Mucosa of rectum (tissue), 2 donors: ENCODE measurements at regions not wholly inside any gene's neighbourhood (a gene's known extent, or its start where the extent isn't known, plus 50 kb on each side); places are given as distances from the start of the nearest gene placed in this dataset.
"Not testable (repeated sequence)": the region's sequence is repeated elsewhere in the genome, so short reads cannot be mapped to it uniquely, and the experiment has no call there.

Experiments used
- H3K27ac ChIP-seq, 2 donors: one replicate each; pipeline ENCODE4 v1.7.0; 2013; ENCODE audit warnings: inconsistent platforms in 2 of 2, low read depth in 2 of 2, low read length in 2 of 2
- H3K27me3 ChIP-seq, 2 donors: one replicate each; pipeline ENCODE4 v1.7.0; 2013; ENCODE audit warnings: low read length in 2 of 2; ENCODE audit not compliant: control insufficient read depth in 2 of 2, insufficient read depth in 2 of 2
- H3K36me3 ChIP-seq, 2 donors: one replicate each; pipeline ENCODE4 v1.7.0; 2013; ENCODE audit warnings: low read length in 2 of 2; ENCODE audit not compliant: control insufficient read depth in 2 of 2, insufficient read depth in 2 of 2
- H3K4me1 ChIP-seq, 2 donors: one replicate each; pipeline ENCODE4 v1.7.0; 2013; ENCODE audit warnings: low read length in 2 of 2, mild to moderate bottlenecking in 1 of 2; ENCODE audit not compliant: control insufficient read depth in 2 of 2, insufficient read depth in 2 of 2
- H3K4me3 ChIP-seq, 2 donors: one replicate each; pipeline ENCODE4 v1.7.0; 2013; ENCODE audit warnings: low read length in 2 of 2
- H3K9ac ChIP-seq, 2 donors: one replicate each; pipeline ENCODE4 v1.7.0; 2013; ENCODE audit warnings: low read length in 2 of 2, low read depth in 1 of 2, mild to moderate bottlenecking in 1 of 2
- H3K9me3 ChIP-seq, 2 donors: one replicate each; pipeline ENCODE4 v1.7.0; 2013; ENCODE audit warnings: low read length in 2 of 2; ENCODE audit not compliant: control insufficient read depth in 2 of 2
- donor health status: healthy.
- donor health status: Normal muscosa, but diverticular disease.

GRCh38 chr19:24003537-24003936 is 83.5 kb upstream of the ZNF254 start:
- Histone ChIP-seq H3K27ac (no peak overlapping the region), H3K4me1 (no peaks in the 10 kb centered on the region), H3K27me3 (no peaks in the 10 kb centered on the region), H3K9me3 (peaks cover 3 to 4% of the 10 kb centered on the region in 2 donors), H3K9ac (no peak overlapping the region), H3K4me3 (no peak overlapping the region), H3K36me3 (no peaks in the 10 kb centered on the region)

- H3K9me3 ChIP-seq, result peaks cover 3% of the 10 kb centered on the region in 2 donors
- no peak overlapping the region for H3K9ac ChIP-seq
- H3K27ac ChIP-seq, result no peak overlapping the region
- H3K27me3 ChIP-seq, result no peaks in the 10 kb centered on the region
- no peaks in the 10 kb centered on the region for H3K36me3 ChIP-seq
- H3K4me3 ChIP-seq, result no peak overlapping the region
- no peaks in the 10 kb centered on the region for H3K4me1 ChIP-seq
Observed at GRCh38 chr19:24004166-24004565, 82.8 kb upstream of the ZNF254 start.

GRCh38 chr19:24029941-24030636 is 56.9 kb upstream of the ZNF254 start:
- Histone ChIP-seq H3K4me1 (peaks cover 3 to 6% of the 10 kb centered on the region in 2 donors), H3K9ac (no peak overlapping the region), H3K36me3 (no peaks in the 10 kb centered on the region), H3K4me3 (no peak overlapping the region), H3K9me3 (no peaks in the 10 kb centered on the region), H3K27ac (no peak overlapping the region), H3K27me3 (no peaks in the 10 kb centered on the region)

- Histone ChIP-seq H3K36me3 (peaks cover 4 to 6% of the 10 kb centered on the region in 2 donors), H3K27ac (peak overlapping the region in 1 of 2 donors; percentile 38), H3K4me3 (peak overlapping the region in 1 of 2 donors; percentile 83), H3K4me1 (peaks cover 4 to 9% of the 10 kb centered on the region in 2 donors), H3K27me3 (no peaks in the 10 kb centered on the region), H3K9me3 (no peaks in the 10 kb centered on the region), H3K9ac (peak overlapping the region; percentile 56 to 91)
Observed at GRCh38 chr19:24032651-24033050, 54.3 kb upstream of the ZNF254 start.

DNA sequence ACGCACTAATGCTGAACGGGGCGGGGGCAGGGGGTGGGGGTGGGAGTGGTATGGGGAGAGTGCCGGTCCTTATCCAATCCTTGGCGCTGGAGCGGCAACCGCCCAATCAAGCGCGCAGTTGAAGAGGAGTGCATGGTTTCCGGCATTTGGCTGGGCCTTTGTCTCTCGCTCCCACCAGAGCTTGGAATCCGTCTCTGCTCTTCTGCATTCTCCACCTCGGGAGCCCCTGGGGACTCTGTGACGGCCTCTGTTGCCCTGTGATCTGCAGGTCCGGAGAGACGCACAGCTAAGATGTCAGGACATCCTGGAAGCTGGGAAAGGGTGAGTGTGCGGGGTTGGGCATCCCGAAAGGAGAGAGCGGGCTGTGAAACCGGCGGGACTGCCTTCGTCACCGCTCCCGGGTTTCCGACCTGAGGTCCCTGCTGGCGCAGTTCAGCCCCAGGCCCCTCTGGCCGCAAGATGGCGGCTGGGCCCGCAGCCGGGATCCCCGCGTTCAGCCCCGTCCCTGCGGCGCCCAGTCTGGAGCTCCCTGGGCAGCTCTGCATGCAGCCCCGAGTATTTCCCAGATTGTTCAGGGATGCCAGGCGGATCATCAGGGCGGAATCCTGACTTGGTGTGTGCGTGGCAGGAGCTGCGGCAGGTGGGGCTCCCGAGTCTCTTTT is 53.6 kb upstream of the ZNF254 start:
- Histone ChIP-seq H3K27me3 (no peaks in the 10 kb centered on the region), H3K9ac (peak overlapping the region; percentile 86 to 91), H3K36me3 (peaks cover 4 to 6% of the 10 kb centered on the region in 2 donors), H3K9me3 (no peaks in the 10 kb centered on the region), H3K4me3 (peak overlapping the region; percentile 83 to 90), H3K4me1 (peaks cover 4 to 9% of the 10 kb centered on the region in 2 donors), H3K27ac (peak overlapping the region; percentile 93 to 94)

GRCh38 chr19:24033963-24034342 is 53.0 kb upstream of the ZNF254 start:
- Histone ChIP-seq H3K4me3 (peak overlapping the region; percentile 83 to 90), H3K36me3 (peaks cover 4 to 6% of the 10 kb centered on the region in 2 donors), H3K27ac (peak overlapping the region; percentile 93 to 94), H3K9me3 (no peaks in the 10 kb centered on the region), H3K27me3 (no peaks in the 10 kb centered on the region), H3K4me1 (peaks cover 4 to 9% of the 10 kb centered on the region in 2 donors), H3K9ac (peak overlapping the region; percentile 86 to 91)

GRCh38 chr19:24035261-24035880 is 51.6 kb upstream of the ZNF254 start:
- H3K36me3 ChIP-seq, H3K9me3 ChIP-seq, H3K27me3 ChIP-seq, H3K4me1 ChIP-seq: not testable (repeated sequence)
- H3K27ac ChIP-seq, result peak overlapping the region in 1 of 2 donors; percentile 93
- H3K4me3 ChIP-seq, result peak overlapping the region in 1 of 2 donors; percentile 83
- H3K9ac ChIP-seq, result peak overlapping the region in 1 of 2 donors; percentile 86
